ENCODE measurements at regions not wholly inside any gene's neighbourhood (a gene's known extent, or its start where the extent isn't known, plus 50 kb on each side); places are given as distances from the start of the nearest gene placed in this dataset.

GRCh38 chr6:29999416-29999815, 57.1 kb downstream of the HLA-A start:
- H3K79me2 ChIP-seq (ENCODE audit: low read length), result no peaks in the 10 kb centered on the region
- peaks cover 3% of the 10 kb centered on the region; the same call in 1 of the 2 replicates for H3K4me1 ChIP-seq (ENCODE audit: insufficient read depth, low read length)
- H3K9me2 ChIP-seq (replicated peaks; ENCODE audit: low read length), result no peaks in the 10 kb centered on the region
- ChIA-PET CTCF (no interaction called here), POLR2A (ENCODE audit: unreplicated experiment) (no interaction called here)
- no peak for TF ChIP-seq CTCF (conservative IDR thresholded peaks at IDR 0.05; ENCODE audit: low read depth, low read length)
- no peak overlapping the region for H3K4me3 ChIP-seq (ENCODE audit: low read length)
- H3K27me3 ChIP-seq (ENCODE audit: low read length), result no peaks in the 10 kb centered on the region
- H4K20me1 ChIP-seq (ENCODE audit: low read length), result no peaks in the 10 kb centered on the region
- DNase-seq (no peak), ATAC-seq (no peak)
- no peak overlapping the region for H2AFZ ChIP-seq (ENCODE audit: low read length)
- H3K4me2 ChIP-seq (ENCODE audit: low read length), result no peak overlapping the region
- H3K36me3 ChIP-seq (ENCODE audit: low read depth, low read length), result no peaks in the 10 kb centered on the region
- BruUV-seq (replicated peaks), result no TSS peak
- H3F3A ChIP-seq (ENCODE audit: low read length, unreplicated experiment), result no peaks in the 10 kb centered on the region
- no peak overlapping the region for H3K27ac ChIP-seq (ENCODE audit: low read length)
- intact Hi-C loops (cut with micrococcal nuclease), result no loop called here
- no peak overlapping the region for H3K9ac ChIP-seq (ENCODE audit: low read length)
- H3K9me3 ChIP-seq (ENCODE audit: low read length), result no peaks in the 10 kb centered on the region

- CTCF ChIA-PET, result no interaction called here
Observed at GRCh38 chr6:30000156-30000791, 57.9 kb downstream of the HLA-A start.

GRCh38 chr6:30002871-30003270, 58.2 kb upstream of the POLR1H start:
- H3K4me3 ChIP-seq (ENCODE audit: low read length), result no peak overlapping the region
- no peaks in the 10 kb centered on the region for H3K9me3 ChIP-seq (ENCODE audit: low read length)
- intact Hi-C loops (cut with micrococcal nuclease), result no loop called here
- no peak overlapping the region for H3K27ac ChIP-seq (ENCODE audit: low read length)
- no peaks in the 10 kb centered on the region for H3F3A ChIP-seq (ENCODE audit: low read length, unreplicated experiment)
- no peaks in the 10 kb centered on the region for H4K20me1 ChIP-seq (ENCODE audit: low read length)
- no peak for TF ChIP-seq EZH2 (IDR thresholded peaks at IDR 0.05; ENCODE audit: low read length, unreplicated experiment)
- no peak for TF ChIP-seq EZH2phosphoT487 (IDR thresholded peaks at IDR 0.05; ENCODE audit: borderline replicate concordance, low read length)
- no peak for TF ChIP-seq CTCF (conservative IDR thresholded peaks at IDR 0.05; ENCODE audit: low read depth, low read length)
- DNase-seq (peak; percentile 69), ATAC-seq (peak; percentile 74)
- H3K27me3 ChIP-seq (ENCODE audit: low read length), result no peaks in the 10 kb centered on the region
- no peak overlapping the region for H2AFZ ChIP-seq (ENCODE audit: low read length)
- H3K9me2 ChIP-seq (replicated peaks; ENCODE audit: low read length), result no peaks in the 10 kb centered on the region
- H3K4me2 ChIP-seq (ENCODE audit: low read length), result no peak overlapping the region
- no TSS peak for BruUV-seq (replicated peaks)
- POLR2A ChIA-PET (ENCODE audit: unreplicated experiment), result no interaction called here
- CTCF ChIA-PET, result no interaction called here
- H3K79me2 ChIP-seq (ENCODE audit: low read length), result no peaks in the 10 kb centered on the region
- no peaks in the 10 kb centered on the region for H3K36me3 ChIP-seq (ENCODE audit: low read depth, low read length)
- H3K9ac ChIP-seq (ENCODE audit: low read length), result no peak overlapping the region
- peaks cover 3% of the 10 kb centered on the region; the same call in 1 of the 2 replicates for H3K4me1 ChIP-seq (ENCODE audit: insufficient read depth, low read length)

More at GRCh38 chr6:30000156-30000791, 57.9 kb downstream of the HLA-A start:
- Histone ChIP-seq H3K27ac (ENCODE audit: low read length) (no peak overlapping the region), H3F3A (ENCODE audit: low read length, unreplicated experiment) (no peaks in the 10 kb centered on the region), H3K79me2 (ENCODE audit: low read length) (no peaks in the 10 kb centered on the region), H3K27me3 (ENCODE audit: low read length) (no peaks in the 10 kb centered on the region), H3K36me3 (ENCODE audit: low read depth, low read length) (no peaks in the 10 kb centered on the region), H3K9ac (ENCODE audit: low read length) (no peak overlapping the region), H3K4me1 (ENCODE audit: insufficient read depth, low read length) (peaks cover 3% of the 10 kb centered on the region; the same call in 1 of the 2 replicates), H3K4me2 (ENCODE audit: low read length) (no peak overlapping the region), H4K20me1 (ENCODE audit: low read length) (no peaks in the 10 kb centered on the region), H3K4me3 (ENCODE audit: low read length) (no peak overlapping the region), H3K9me3 (ENCODE audit: low read length) (no peaks in the 10 kb centered on the region), H3K9me2 (replicated peaks; ENCODE audit: low read length) (no peaks in the 10 kb centered on the region), H2AFZ (ENCODE audit: low read length) (no peak overlapping the region)
- POLR2A ChIA-PET (ENCODE audit: unreplicated experiment), result no interaction called here
- ATAC-seq (no peak), DNase-seq (no peak)
- no peak for TF ChIP-seq EZH2 (IDR thresholded peaks at IDR 0.05; ENCODE audit: low read length, unreplicated experiment)
- TF ChIP-seq CTCF (conservative IDR thresholded peaks at IDR 0.05; ENCODE audit: low read depth, low read length), result no peak
- TF ChIP-seq EZH2phosphoT487 (IDR thresholded peaks at IDR 0.05; ENCODE audit: borderline replicate concordance, low read length), result no peak
- intact Hi-C loops (cut with micrococcal nuclease), result no loop called here
- BruUV-seq (replicated peaks), result no TSS peak

Measured in PC-3 (cell line).